H1 (cell line): ENCODE measurements at regions not wholly inside any gene's neighbourhood (a gene's known extent, or its start where the extent isn't known, plus 50 kb on each side); places are given as distances from the start of the nearest gene placed in this dataset.

ENCODE experiments used
- BCL11A ChIP-seq, 2 experiments: IDR thresholded peaks; one replicate each; pipeline ENCODE4 v1.6.1; 2011; ENCODE audit warnings: low read depth in 2 of 2, low read length in 2 of 2, mild to moderate bottlenecking in 2 of 2
- GTF2F1 ChIP-seq: IDR thresholded peaks from 2 replicates; pipeline ENCODE4 v1.6.1; 2012; ENCODE audit warnings: low read depth, low read length, improper control_type of control experiment, borderline replicate concordance

DNA sequence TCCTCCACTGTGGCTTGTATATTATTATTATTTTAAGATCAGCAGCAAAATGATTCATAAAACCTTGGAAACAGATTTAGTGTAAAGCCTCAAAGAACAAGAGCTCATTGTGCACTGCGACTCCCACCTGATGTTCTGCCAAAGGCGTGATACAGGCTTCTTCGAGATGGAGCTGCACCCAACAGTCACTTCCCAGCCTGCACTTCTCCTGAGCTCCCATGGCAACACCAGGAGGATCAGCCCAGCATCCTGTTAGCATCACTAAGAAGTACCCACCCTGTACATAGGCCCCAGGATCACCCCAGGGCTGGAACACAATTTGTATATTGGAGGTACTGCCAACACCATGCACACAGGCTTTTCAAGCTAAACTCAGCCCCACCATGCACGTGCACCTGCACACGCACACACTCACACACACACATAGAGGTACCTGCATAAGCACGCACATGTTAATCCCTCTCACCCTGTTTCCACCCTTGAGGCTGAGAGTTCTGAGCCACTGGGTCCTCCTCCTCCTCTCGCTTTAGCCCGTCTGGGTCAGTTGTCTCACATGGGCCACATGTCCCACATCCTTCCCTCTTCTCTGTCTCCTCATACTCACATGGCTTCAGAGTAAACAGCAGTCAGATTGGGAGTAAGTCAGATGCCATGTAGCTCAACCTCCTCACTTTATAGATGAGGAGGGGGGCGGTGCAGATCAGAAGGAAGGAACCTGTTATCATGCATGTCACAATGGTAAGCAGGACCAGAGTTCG, 281.9 kb upstream of the POU3F1 start (continued):
- TF ChIP-seq GTF2F1: no peak
- TF ChIP-seq BCL11A (IDR thresholded peaks at IDR 0.05; ENCODE audit: low read depth in 2 of 2, low read length in 2 of 2): no peak
